Memory B cell (primary cell): ENCODE measurements at regions not wholly inside any gene's neighbourhood (a gene's known extent, or its start where the extent isn't known, plus 50 kb on each side); places are given as distances from the start of the nearest gene placed in this dataset.

Experiments
- ATAC-seq: fragments of 150-1000 bp; cut with Tn5 transposase; 2 replicates; pipeline ENCODE4 v1.10.0; 2021; ENCODE audit warnings: low read depth, mild to moderate bottlenecking, moderate library complexity
- DNase-seq, 2 donors: peaks; one replicate each; pipeline ENCODE4 v3.0.0; 2022; ENCODE audit warnings: low spot score in 2 of 2
- H3K27ac Mint-ChIP-seq: one replicate; pipeline ENCODE4 v1.8.0; 2022; ENCODE audit warnings: mild to moderate bottlenecking, moderate library complexity, mixed read lengths
- H3K27me3 Mint-ChIP-seq: one replicate; pipeline ENCODE4 v1.8.0; 2022; ENCODE audit warnings: mixed read lengths
- H3K36me3 Mint-ChIP-seq: one replicate; pipeline ENCODE4 v1.8.0; 2022; ENCODE audit warnings: mild to moderate bottlenecking, mixed read lengths
- H3K4me1 Mint-ChIP-seq: one replicate; pipeline ENCODE4 v1.8.0; 2022; ENCODE audit warnings: mixed read lengths
- H3K4me3 Mint-ChIP-seq: one replicate; pipeline ENCODE4 v1.8.0; 2022; ENCODE audit warnings: mild to moderate bottlenecking, moderate library complexity, mixed read lengths
- H3K9me3 Mint-ChIP-seq: one replicate; pipeline ENCODE4 v1.8.0; 2022; ENCODE audit warnings: mixed read lengths

DNA sequence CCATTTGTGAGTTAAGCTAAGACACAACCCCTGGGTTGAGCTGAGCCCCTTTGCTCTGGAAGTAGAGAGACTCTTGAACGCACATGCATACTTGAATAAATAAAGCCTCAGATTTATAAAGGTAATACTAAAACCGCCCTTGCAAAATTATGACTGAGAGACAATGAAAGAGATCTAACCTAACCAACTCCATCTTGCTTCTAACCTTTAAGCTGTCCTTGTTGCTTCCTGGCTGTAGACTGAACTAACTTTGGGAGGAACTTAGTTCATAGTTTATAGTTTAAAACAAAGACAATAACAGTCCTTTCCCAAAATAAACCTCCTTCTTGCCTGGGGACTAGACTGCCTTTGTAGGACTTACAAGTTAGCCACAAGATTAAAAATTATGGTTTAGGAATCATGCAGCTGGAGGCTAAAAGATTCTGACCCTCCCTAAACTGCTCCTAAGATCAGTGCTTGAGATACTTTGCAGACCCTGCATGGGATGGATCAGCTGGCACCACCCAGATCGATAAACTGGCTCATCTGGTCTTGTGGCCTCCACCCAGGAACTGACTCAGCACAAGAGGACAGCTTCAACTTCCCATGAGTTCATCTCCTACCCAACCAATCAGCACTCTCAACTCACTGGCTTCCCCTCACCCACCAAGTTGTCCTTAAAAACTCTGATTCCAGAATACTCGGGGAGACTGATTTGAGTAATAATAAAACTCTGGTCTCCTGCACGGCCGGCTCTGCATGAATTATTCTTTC is 240.2 kb upstream of the SLC14A2 start:
- Mint-ChIP-seq H3K4me1 (peaks cover 10% of the 10 kb centered on the region), H3K27ac (no peak overlapping the region), H3K4me3 (no peak overlapping the region), H3K9me3 (no peaks in the 10 kb centered on the region), H3K36me3 (no peaks in the 10 kb centered on the region), H3K27me3 (peaks cover 8% of the 10 kb centered on the region)
- ATAC-seq (no peak), DNase-seq (no peak)

DNA sequence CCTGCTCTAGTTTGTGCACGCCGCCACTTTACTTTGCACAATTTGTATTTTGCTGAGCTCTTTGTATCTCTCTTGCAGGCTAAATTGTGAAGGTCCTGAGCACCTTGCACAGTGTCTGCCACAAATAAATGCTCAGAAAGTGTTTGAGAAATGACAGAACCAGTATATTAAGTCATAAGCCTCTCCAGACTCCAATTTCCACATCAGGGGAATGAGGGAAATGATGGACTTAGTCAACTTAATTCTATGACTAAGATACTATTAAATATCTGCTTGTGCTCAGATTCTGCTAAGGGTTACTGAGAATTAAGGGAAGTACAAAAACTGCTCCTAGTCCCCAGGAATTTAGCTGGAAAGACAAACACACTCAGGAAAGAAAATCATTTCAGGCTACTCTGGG is 239.1 kb upstream of the SLC14A2 start:
- no peak for ATAC-seq
- peaks cover 4% of the 10 kb centered on the region for H3K4me1 Mint-ChIP-seq
- H3K9me3 Mint-ChIP-seq: no peaks in the 10 kb centered on the region
- no peak overlapping the region for H3K27ac Mint-ChIP-seq
- H3K27me3 Mint-ChIP-seq: peaks cover 8% of the 10 kb centered on the region
- no peaks in the 10 kb centered on the region for H3K36me3 Mint-ChIP-seq
- no peak overlapping the region for H3K4me3 Mint-ChIP-seq
- no peak for DNase-seq

DNA sequence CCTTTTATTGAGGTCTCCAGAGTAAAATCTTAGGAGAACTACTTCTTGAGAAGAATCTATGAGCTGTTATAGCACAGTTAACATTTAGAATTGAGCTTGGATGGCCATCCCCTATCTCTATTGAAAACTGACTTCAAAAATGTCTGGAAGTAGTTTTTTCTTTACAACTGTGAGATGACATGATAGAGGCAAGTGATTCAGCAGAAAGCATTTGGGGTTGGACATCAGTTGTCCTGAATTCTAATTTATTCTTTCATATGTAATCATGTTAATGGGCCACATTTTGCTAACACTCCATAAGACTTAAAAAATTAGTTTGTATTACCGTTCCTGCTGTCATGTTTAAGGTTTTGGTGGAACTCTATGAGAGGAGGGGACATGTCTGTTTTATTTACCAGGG is 237.0 kb upstream of the SLC14A2 start:
- H3K4me1 Mint-ChIP-seq: peaks cover 1% of the 10 kb centered on the region
- no peak for DNase-seq

DNA sequence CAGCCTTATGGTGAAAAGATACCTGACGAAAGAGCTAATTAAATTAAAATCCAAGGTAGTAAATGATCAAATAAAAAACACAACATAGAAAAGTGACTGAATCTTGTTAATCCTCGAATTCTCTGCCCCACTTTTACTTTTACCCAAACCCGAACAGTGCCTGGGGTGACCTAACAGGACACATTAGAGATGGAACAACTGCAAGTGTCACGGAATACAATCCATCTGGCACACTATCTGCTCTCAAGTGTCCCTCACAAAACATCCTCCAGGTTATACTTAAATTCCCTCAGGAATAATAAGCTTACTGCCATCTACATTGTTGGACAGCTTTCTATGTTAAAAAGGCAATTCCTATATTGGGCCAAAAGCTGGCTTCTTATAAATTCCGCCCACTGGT is 236.3 kb upstream of the SLC14A2 start:
- ATAC-seq: no peak
- peaks cover 13% of the 10 kb centered on the region for H3K27me3 Mint-ChIP-seq

More for the DNA sequence above, 237.0 kb upstream of the SLC14A2 start:
- H3K9me3 Mint-ChIP-seq: no peaks in the 10 kb centered on the region
- no peak overlapping the region for H3K27ac Mint-ChIP-seq
- no peak overlapping the region for H3K4me3 Mint-ChIP-seq
- peaks cover 10% of the 10 kb centered on the region for H3K27me3 Mint-ChIP-seq
- no peak for ATAC-seq
- no peaks in the 10 kb centered on the region for H3K36me3 Mint-ChIP-seq

DNA sequence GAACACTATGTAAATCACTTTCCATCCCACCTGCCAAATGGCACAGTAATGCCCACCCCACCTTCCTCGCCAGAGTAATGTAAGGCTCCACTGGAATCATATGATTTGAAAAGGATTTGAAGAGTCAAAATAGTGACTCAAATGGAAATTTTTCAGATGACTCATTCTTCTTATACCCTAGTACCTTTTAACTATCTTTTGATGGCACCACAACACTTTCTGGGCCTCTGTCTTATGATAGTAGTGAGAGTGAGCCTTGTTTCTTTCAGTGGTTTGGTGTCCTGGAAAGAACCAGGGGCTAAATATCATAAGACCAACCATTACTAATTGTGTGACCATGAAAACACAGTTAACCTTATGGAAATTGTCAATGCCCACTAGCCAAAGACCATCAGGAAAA is 235.4 kb upstream of the SLC14A2 start:
- no peak for DNase-seq
- no peak for ATAC-seq
- H3K36me3 Mint-ChIP-seq: no peaks in the 10 kb centered on the region
- no peak overlapping the region for H3K27ac Mint-ChIP-seq
- no peaks in the 10 kb centered on the region for H3K9me3 Mint-ChIP-seq
- H3K4me3 Mint-ChIP-seq: no peak overlapping the region
- peaks cover 16% of the 10 kb centered on the region for H3K27me3 Mint-ChIP-seq
- H3K4me1 Mint-ChIP-seq: no peaks in the 10 kb centered on the region

More for the DNA sequence above, 236.3 kb upstream of the SLC14A2 start:
- H3K4me1 Mint-ChIP-seq: no peaks in the 10 kb centered on the region
- H3K9me3 Mint-ChIP-seq: no peaks in the 10 kb centered on the region
- H3K36me3 Mint-ChIP-seq: no peaks in the 10 kb centered on the region
- DNase-seq: no peak
- no peak overlapping the region for H3K27ac Mint-ChIP-seq
- no peak overlapping the region for H3K4me3 Mint-ChIP-seq

DNA sequence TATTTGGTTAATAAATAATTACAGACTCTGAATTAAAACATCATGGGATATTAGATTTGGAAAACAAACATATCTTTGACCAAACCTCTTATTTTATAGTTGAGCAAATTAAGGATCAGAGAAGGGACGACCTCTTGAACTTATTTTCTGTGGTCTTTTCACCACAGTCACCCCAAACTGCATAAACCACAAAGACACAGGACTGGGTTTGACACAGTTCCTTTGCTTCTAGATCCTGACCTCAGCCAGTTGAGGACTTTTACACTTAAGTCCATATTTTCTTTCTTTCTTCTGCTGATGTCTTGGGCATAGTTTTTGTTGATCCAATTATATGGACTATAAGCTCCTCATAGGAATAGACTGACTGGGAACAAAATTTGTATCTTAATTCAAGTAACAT is 234.0 kb upstream of the SLC14A2 start:
- Mint-ChIP-seq H3K27me3 (peaks cover 19% of the 10 kb centered on the region), H3K9me3 (no peaks in the 10 kb centered on the region), H3K4me1 (no peaks in the 10 kb centered on the region), H3K27ac (no peak overlapping the region), H3K4me3 (no peak overlapping the region), H3K36me3 (no peaks in the 10 kb centered on the region)
- no peak for DNase-seq
- no peak for ATAC-seq

DNA sequence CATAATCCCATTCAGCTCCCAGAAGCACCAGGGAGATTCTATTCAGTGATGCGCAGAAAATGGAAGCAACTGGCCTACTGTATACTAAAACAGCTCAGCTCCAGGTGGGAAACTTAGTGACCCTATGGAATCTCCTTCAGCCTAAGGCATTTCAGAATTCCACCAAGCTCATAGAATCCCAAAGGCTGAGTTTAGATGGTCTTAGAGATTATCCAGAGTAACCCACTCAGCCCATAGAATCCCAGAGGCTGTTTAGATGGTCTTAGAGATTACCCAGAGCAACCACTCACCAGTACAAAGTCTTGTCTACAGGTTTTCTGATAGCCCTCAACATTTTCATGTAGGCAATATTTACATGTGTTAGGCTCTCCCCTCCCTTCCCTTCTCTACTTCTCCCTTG is 232.0 kb upstream of the SLC14A2 start:
- Mint-ChIP-seq H3K27ac (no peak overlapping the region), H3K4me3 (no peak overlapping the region), H3K27me3 (peaks cover 12% of the 10 kb centered on the region), H3K4me1 (no peaks in the 10 kb centered on the region), H3K9me3 (no peaks in the 10 kb centered on the region), H3K36me3 (no peaks in the 10 kb centered on the region)
- DNase-seq: no peak
- no peak for ATAC-seq

DNA sequence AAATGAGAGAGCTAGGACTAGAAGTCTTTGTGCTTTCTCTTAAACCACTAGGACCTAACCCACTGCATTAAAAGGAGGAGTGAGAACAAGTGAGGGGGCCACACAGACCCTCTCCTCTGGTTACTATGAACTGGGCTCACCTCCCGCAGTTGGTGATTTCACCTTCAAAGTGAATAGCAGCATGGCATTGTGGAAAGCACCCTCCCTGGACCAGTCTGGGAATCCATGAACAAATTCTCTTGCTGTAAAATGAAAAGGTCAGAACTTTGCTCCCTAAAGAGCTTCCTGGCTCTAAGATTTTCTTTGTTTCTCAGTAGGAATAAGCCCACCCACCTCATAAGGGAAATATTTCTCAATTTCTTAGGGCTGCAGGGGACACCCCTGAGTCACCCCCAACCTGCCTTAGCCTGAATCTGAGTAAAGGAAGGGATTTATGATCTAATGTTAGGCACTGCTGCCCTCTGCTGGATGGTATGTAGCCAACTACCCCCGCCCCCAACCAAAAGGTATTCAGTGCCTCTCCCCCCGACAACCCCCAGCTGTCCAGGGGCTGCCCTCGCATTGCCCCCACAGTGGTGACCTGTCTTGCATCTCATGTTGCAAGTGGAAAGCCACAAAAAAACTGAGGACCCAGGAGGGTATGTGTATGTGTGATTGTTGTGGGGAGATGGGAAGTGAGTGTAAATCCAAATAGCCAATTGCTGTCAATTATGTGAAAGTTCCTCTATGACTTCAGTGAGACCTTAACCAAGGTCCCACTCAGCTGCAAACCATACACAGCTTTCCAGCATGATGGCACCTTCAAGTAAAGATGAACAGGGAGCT is 230.9 kb upstream of the SLC14A2 start:
- H3K27me3 Mint-ChIP-seq: peaks cover 12% of the 10 kb centered on the region
- no peak overlapping the region for H3K4me3 Mint-ChIP-seq
- H3K27ac Mint-ChIP-seq: no peak overlapping the region
- DNase-seq (peak; percentile 56 to 62), ATAC-seq (peak; percentile 73)
- no peaks in the 10 kb centered on the region for H3K36me3 Mint-ChIP-seq
- no peaks in the 10 kb centered on the region for H3K4me1 Mint-ChIP-seq
- H3K9me3 Mint-ChIP-seq: no peaks in the 10 kb centered on the region

DNA sequence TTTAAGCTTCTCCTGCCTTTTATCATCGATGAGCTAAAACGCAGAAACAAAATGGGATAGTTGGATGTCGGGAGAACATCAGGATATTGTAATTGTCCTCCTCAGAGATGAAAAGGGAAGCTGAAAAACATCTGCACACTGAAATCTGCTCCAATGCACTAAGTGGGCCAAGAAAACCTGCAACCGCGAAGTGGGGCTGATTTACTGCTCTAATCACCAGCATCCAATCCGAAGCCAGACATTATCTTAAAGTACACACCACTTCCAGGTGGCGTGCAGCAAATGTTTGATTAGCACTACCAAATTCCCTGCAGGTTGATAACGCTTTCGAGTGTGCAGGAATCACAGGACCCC is 230.3 kb upstream of the SLC14A2 start:
- no peak for DNase-seq
- no peaks in the 10 kb centered on the region for H3K36me3 Mint-ChIP-seq
- H3K27me3 Mint-ChIP-seq: peaks cover 12% of the 10 kb centered on the region
- H3K9me3 Mint-ChIP-seq: no peaks in the 10 kb centered on the region
- no peaks in the 10 kb centered on the region for H3K4me1 Mint-ChIP-seq
- ATAC-seq: no peak
- no peak overlapping the region for H3K27ac Mint-ChIP-seq
- H3K4me3 Mint-ChIP-seq: no peak overlapping the region

DNA sequence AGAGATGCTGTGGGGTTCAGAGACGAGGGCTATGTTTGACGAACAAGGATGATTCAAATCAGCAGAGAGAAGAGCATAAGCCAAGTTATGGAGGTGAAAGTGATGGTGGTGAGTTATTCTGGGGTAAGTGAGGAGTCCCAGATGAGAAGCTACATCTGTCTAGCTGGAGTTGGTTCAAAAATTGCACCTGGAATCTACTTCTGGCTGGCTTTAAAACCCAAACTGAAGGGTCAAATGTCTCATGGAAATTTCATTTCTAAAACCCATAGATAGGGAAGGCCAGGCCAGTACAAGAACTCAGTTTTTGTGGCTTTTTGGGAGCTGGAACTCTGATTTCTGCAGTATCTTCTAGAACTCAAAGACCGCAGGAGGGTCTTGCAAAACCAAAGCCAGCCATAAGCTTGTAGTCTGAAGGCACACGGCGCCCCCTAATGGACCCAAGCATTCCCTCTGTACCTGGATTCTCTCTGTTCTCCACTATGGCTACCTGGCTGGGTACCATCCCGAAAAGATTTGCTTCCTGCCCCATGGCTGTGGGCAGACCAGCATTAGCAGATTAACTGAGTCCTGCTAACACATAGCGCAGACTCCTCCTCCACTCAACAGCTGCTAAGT is 229.1 kb upstream of the SLC14A2 start:
- Mint-ChIP-seq H3K27me3 (peaks cover 12% of the 10 kb centered on the region), H3K4me1 (no peaks in the 10 kb centered on the region), H3K9me3 (no peaks in the 10 kb centered on the region), H3K27ac (no peak overlapping the region), H3K4me3 (no peak overlapping the region), H3K36me3 (no peaks in the 10 kb centered on the region)
- ATAC-seq (no peak), DNase-seq (no peak)

DNA sequence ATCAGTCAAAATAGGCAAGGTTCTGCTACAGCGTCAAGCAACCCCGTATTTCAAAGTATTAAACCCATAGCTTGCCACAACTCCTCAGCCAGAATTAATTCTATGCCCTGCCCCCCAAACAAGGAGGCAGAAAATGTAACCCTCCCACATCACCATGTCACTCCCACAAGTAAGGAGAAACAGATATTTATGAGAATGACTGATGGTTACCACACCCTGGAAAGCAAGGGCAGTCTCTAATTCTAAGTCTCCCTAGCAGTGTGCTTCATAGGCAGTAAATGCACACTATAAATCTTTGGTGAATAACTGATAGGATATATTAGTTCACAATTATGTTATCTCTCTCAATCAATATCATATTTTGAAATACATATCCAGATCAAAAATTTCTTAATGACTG is 228.0 kb upstream of the SLC14A2 start:
- ATAC-seq (no peak), DNase-seq (no peak)
- H3K27me3 Mint-ChIP-seq: peaks cover 12% of the 10 kb centered on the region
- no peaks in the 10 kb centered on the region for H3K36me3 Mint-ChIP-seq
- H3K4me1 Mint-ChIP-seq: no peaks in the 10 kb centered on the region
- no peak overlapping the region for H3K4me3 Mint-ChIP-seq
- H3K9me3 Mint-ChIP-seq: no peaks in the 10 kb centered on the region
- no peak overlapping the region for H3K27ac Mint-ChIP-seq

DNA sequence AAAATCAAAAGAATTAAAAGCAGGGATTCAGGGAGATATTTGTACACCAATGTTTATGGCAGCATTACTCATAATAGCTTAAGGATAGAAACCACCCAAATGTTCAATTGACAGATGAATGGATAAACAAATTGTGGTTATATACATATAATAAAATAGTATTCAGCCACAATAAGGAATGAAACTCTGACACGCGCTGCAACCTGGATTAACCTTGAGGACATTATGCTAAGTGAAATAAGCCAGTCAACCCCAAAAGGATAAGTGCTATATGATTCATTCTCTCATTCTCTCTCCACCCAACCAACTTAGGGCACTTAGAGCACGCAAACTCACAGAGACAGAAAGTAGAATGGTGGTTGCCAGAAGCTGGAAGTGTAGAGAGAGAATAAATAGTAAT is 216.8 kb upstream of the SLC14A2 start:
- no peak overlapping the region for H3K27ac Mint-ChIP-seq
- H3K36me3 Mint-ChIP-seq: no peaks in the 10 kb centered on the region
- no peak for DNase-seq
- H3K4me3 Mint-ChIP-seq: no peak overlapping the region
- no peak for ATAC-seq
- H3K9me3 Mint-ChIP-seq: no peaks in the 10 kb centered on the region
- peaks cover 9% of the 10 kb centered on the region for H3K27me3 Mint-ChIP-seq
- H3K4me1 Mint-ChIP-seq: no peaks in the 10 kb centered on the region

DNA sequence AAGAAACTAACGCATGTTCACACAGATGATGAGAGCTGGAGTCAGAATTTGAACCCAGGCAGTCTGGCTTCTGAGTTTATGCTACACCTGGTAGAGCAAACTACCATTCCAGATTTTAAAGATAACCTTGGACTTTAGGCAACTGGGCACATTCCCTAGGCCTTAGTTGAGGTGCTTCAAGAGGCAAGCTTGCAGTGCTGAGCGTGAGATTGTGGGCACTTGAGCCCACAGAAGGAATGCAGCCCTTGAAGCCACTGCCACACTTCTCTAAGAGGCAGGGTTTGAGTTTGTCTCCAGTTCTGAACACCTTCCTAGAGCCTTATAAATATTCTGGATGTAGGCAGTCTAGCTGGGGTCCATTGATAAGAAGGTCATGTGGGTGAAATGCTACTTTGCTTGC is 216.1 kb upstream of the SLC14A2 start:
- H3K9me3 Mint-ChIP-seq: no peaks in the 10 kb centered on the region
- no peaks in the 10 kb centered on the region for H3K36me3 Mint-ChIP-seq
- DNase-seq (no peak), ATAC-seq (no peak)
- peaks cover 12% of the 10 kb centered on the region for H3K27me3 Mint-ChIP-seq
- H3K27ac Mint-ChIP-seq: no peak overlapping the region
- no peaks in the 10 kb centered on the region for H3K4me1 Mint-ChIP-seq
- no peak overlapping the region for H3K4me3 Mint-ChIP-seq

DNA sequence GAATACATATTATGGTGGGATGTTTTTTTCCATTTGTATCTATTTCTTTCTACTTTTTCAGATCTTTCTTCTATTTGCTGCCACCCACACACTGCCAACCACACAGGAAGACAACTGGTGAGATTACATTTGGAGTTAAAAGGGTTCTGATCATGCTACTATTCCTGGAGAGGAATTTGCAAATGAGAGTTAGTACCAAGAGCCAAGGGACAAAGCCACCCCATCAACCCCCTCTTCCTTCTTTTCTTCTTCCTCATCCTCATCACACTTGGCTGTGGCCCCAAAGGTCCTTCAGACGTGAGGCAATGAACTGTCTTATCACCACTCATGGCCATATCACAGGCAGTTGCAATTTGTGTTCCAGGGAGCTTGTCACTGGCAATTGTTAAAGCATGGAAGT is 215.6 kb upstream of the SLC14A2 start:
- Mint-ChIP-seq H3K9me3 (no peaks in the 10 kb centered on the region), H3K36me3 (no peaks in the 10 kb centered on the region), H3K27ac (no peak overlapping the region), H3K4me1 (no peaks in the 10 kb centered on the region), H3K27me3 (peaks cover 12% of the 10 kb centered on the region), H3K4me3 (no peak overlapping the region)
- ATAC-seq (no peak), DNase-seq (no peak)
